ENCODE measurements at regions not wholly inside any gene's neighbourhood (a gene's known extent, or its start where the extent isn't known, plus 50 kb on each side); places are given as distances from the start of the nearest gene placed in this dataset.

DNA sequence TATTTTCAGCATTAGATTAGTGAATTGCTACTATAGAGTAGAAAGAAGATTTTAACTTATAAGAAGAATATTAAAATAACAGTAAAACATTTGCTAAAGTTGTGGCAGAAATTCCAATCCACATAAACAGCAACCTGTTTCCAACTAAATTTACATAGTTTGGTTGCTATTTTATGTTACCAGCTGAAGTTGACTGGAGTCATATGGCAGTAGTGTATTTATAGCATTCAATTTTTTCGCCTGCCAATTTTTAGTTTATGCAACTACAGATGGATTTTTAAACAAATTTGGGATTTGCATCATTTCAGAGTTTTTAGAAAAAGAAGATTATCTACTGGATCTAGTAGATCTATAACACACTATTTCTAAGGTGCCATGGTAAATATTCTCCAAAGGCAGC is 332.5 kb upstream of the BCHE start:
- H3K27me3 ChIP-seq (ENCODE audit: control insufficient read depth in 5 of 5, insufficient read depth in 4 of 5, low read length in 5 of 5) = no peaks in the 10 kb centered on the region
- H3K9ac ChIP-seq (ENCODE audit: low read length in 5 of 5) = no peak overlapping the region
- no peak overlapping the region for H3K27ac ChIP-seq (ENCODE audit: low read depth, low read length)
- H3K4me3 ChIP-seq (ENCODE audit: low read depth in 1 of 5, low read length in 5 of 5) = no peak overlapping the region
- H3K4me1 ChIP-seq (ENCODE audit: control insufficient read depth in 5 of 5, insufficient read depth in 5 of 5, low read length in 5 of 5) = no peaks in the 10 kb centered on the region
- no peaks in the 10 kb centered on the region for H3K36me3 ChIP-seq (ENCODE audit: control insufficient read depth in 5 of 5, insufficient read depth in 5 of 5, low read length in 5 of 5)
- no peaks in the 10 kb centered on the region for H3K9me3 ChIP-seq (ENCODE audit: control insufficient read depth in 5 of 5, low read length in 5 of 5)

DNA sequence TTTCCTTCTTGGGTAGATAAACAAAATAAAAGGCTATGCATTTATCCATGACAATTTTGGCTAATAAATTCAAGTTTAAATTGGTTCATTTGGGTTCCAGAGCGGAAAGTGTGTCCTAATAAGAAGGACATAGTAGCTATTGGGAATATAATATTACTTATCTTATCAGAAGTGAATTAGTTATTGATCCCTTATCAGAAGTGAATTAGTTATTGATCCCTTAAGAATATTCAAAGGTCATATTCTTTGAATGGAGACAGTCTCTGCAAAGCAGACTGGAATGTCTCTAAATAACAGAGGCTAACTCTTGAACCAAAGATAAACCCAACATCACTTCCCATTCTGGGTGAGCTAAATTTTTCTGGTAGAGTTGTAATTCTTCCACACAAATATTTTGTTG is 290.7 kb upstream of the BCHE start:
- H3K4me3 ChIP-seq (ENCODE audit: low read depth in 1 of 5, low read length in 5 of 5) = no peak overlapping the region
- no peaks in the 10 kb centered on the region for H3K4me1 ChIP-seq (ENCODE audit: control insufficient read depth in 5 of 5, insufficient read depth in 5 of 5, low read length in 5 of 5)
- H3K27ac ChIP-seq (ENCODE audit: low read depth, low read length) = no peak overlapping the region
- no peak overlapping the region for H3K9ac ChIP-seq (ENCODE audit: low read length in 5 of 5)
- H3K27me3 ChIP-seq (ENCODE audit: control insufficient read depth in 5 of 5, insufficient read depth in 4 of 5, low read length in 5 of 5) = no peaks in the 10 kb centered on the region
- no peaks in the 10 kb centered on the region for H3K36me3 ChIP-seq (ENCODE audit: control insufficient read depth in 5 of 5, insufficient read depth in 5 of 5, low read length in 5 of 5)
- peaks cover 0 to 2% (median 0%) of the 10 kb centered on the region in 5 donors for H3K9me3 ChIP-seq (ENCODE audit: control insufficient read depth in 5 of 5, low read length in 5 of 5)

DNA sequence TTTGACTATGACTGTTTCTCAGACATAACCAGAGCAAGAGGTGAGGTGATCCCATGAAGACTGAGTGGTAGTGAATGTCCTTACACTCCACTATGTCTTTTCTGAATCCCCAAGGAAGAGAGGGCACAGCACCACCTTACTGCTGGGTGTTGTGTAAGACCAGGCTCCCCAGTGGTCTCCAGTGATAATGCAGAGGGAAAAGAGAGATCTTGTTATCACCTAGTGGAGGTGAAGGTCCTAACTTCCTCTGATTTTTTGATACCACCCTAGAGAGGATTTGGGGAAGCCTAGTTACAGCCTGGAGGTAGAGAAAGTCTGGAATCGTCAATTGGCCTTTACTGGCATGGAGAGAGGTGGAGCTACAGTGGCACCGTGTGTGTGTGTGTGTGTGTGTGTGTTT is 288.0 kb upstream of the BCHE start:
- no peaks in the 10 kb centered on the region for H3K36me3 ChIP-seq (ENCODE audit: control insufficient read depth in 5 of 5, insufficient read depth in 5 of 5, low read length in 5 of 5)
- no peak overlapping the region for H3K27ac ChIP-seq (ENCODE audit: low read depth, low read length)
- H3K4me1 ChIP-seq (ENCODE audit: control insufficient read depth in 5 of 5, insufficient read depth in 5 of 5, low read length in 5 of 5) = no peaks in the 10 kb centered on the region
- H3K27me3 ChIP-seq (ENCODE audit: control insufficient read depth in 5 of 5, insufficient read depth in 4 of 5, low read length in 5 of 5) = no peaks in the 10 kb centered on the region
- H3K9me3 ChIP-seq (ENCODE audit: control insufficient read depth in 5 of 5, low read length in 5 of 5) = no peaks in the 10 kb centered on the region
- H3K4me3 ChIP-seq (ENCODE audit: low read depth in 1 of 5, low read length in 5 of 5) = no peak overlapping the region
- no peak overlapping the region for H3K9ac ChIP-seq (ENCODE audit: low read length in 5 of 5)

- Histone ChIP-seq H3K9me3 (ENCODE audit: control insufficient read depth in 5 of 5, low read length in 5 of 5) (no peaks in the 10 kb centered on the region), H3K27ac (ENCODE audit: low read depth, low read length) (no peak overlapping the region), H3K36me3 (ENCODE audit: control insufficient read depth in 5 of 5, insufficient read depth in 5 of 5, low read length in 5 of 5) (no peaks in the 10 kb centered on the region), H3K9ac (ENCODE audit: low read length in 5 of 5) (no peak overlapping the region), H3K4me1 (ENCODE audit: control insufficient read depth in 5 of 5, insufficient read depth in 5 of 5, low read length in 5 of 5) (no peaks in the 10 kb centered on the region), H3K4me3 (ENCODE audit: low read depth in 1 of 5, low read length in 5 of 5) (no peak overlapping the region), H3K27me3 (ENCODE audit: control insufficient read depth in 5 of 5, insufficient read depth in 4 of 5, low read length in 5 of 5) (no peaks in the 10 kb centered on the region)
Measured at GRCh38 chr3:166123576-166123975, 286.4 kb upstream of the BCHE start.

DNA sequence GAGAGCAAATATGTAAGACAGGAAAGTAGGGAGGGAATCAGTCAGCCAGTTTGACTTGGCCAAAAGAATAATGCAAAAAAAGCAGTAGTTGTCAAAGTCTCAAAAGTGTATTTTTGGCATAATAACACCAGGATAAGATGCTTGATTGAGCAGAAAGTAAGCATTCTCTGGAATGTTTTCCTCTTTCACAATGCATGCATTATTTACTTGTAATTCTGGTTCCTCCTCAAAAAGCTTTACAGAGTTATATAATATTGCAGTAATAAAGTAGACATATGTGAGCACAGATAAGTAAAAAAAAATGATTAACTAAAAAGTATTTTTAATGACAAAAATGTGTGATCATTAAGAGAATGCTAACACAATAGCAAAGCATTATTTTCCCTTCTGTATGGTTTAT is 285.9 kb upstream of the BCHE start:
- H3K27me3 ChIP-seq (ENCODE audit: control insufficient read depth in 5 of 5, insufficient read depth in 4 of 5, low read length in 5 of 5) = no peaks in the 10 kb centered on the region
- H3K9me3 ChIP-seq (ENCODE audit: control insufficient read depth in 5 of 5, low read length in 5 of 5) = no peaks in the 10 kb centered on the region
- H3K36me3 ChIP-seq (ENCODE audit: control insufficient read depth in 5 of 5, insufficient read depth in 5 of 5, low read length in 5 of 5) = no peaks in the 10 kb centered on the region
- no peak overlapping the region for H3K4me3 ChIP-seq (ENCODE audit: low read depth in 1 of 5, low read length in 5 of 5)
- no peak overlapping the region for H3K27ac ChIP-seq (ENCODE audit: low read depth, low read length)
- no peaks in the 10 kb centered on the region for H3K4me1 ChIP-seq (ENCODE audit: control insufficient read depth in 5 of 5, insufficient read depth in 5 of 5, low read length in 5 of 5)
- no peak overlapping the region for H3K9ac ChIP-seq (ENCODE audit: low read length in 5 of 5)

DNA sequence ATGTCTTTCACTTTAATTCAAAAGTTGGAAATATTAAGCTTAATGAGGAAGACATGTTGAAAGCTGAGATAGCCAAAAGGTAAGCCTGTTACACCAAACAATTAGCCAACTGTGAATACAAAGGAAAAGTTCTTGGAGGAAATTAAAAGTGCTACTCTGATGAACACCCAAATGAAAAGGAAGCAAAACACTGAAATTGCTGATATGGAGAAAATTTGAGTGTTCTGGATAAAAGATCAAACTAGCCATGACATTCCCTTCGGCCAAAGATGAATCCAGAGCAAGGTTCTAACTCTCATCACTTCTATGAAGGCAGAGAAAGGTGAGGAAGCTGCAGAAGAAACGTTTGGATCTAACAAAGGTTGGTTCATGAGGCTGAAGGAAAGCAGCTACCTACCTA is 280.8 kb upstream of the BCHE start:
- Histone ChIP-seq H3K4me1 (ENCODE audit: control insufficient read depth in 5 of 5, insufficient read depth in 5 of 5, low read length in 5 of 5) (no peaks in the 10 kb centered on the region), H3K4me3 (ENCODE audit: low read depth in 1 of 5, low read length in 5 of 5) (no peak overlapping the region), H3K9ac (ENCODE audit: low read length in 5 of 5) (no peak overlapping the region), H3K36me3 (ENCODE audit: control insufficient read depth in 5 of 5, insufficient read depth in 5 of 5, low read length in 5 of 5) (no peaks in the 10 kb centered on the region), H3K27ac (ENCODE audit: low read depth, low read length) (no peak overlapping the region), H3K27me3 (ENCODE audit: control insufficient read depth in 5 of 5, insufficient read depth in 4 of 5, low read length in 5 of 5) (no peaks in the 10 kb centered on the region), H3K9me3 (ENCODE audit: control insufficient read depth in 5 of 5, low read length in 5 of 5) (no peaks in the 10 kb centered on the region)

- no peaks in the 10 kb centered on the region for H3K4me1 ChIP-seq (ENCODE audit: control insufficient read depth in 5 of 5, insufficient read depth in 5 of 5, low read length in 5 of 5)
- no peak overlapping the region for H3K27ac ChIP-seq (ENCODE audit: low read depth, low read length)
- no peaks in the 10 kb centered on the region for H3K27me3 ChIP-seq (ENCODE audit: control insufficient read depth in 5 of 5, insufficient read depth in 4 of 5, low read length in 5 of 5)
- no peaks in the 10 kb centered on the region for H3K36me3 ChIP-seq (ENCODE audit: control insufficient read depth in 5 of 5, insufficient read depth in 5 of 5, low read length in 5 of 5)
- no peak overlapping the region for H3K4me3 ChIP-seq (ENCODE audit: low read depth in 1 of 5, low read length in 5 of 5)
- H3K9ac ChIP-seq (ENCODE audit: low read length in 5 of 5) = no peak overlapping the region
- H3K9me3 ChIP-seq (ENCODE audit: control insufficient read depth in 5 of 5, low read length in 5 of 5) = peaks cover 0 to 2% (median 0%) of the 10 kb centered on the region in 5 donors
Measured at GRCh38 chr3:166114448-166114847, 277.2 kb upstream of the BCHE start.

DNA sequence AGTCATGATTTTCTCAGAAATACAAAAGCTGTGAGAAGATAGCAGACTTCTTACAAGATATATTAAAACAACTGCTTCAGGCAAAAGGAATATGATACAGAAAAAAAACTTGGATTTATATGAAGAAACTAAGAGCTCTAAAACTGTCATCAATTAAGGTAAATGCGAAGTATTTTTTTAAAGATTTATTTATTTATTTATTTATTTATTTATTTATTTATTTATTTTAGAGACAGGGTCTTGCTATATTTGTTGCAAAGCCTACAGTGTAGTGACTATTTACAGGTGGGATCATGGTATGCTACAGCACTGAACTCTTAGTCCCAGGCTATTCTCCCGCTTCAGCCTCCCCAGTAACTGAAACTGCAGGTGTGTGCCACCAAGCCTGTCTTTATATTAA is 274.3 kb upstream of the BCHE start:
- no peak overlapping the region for H3K4me3 ChIP-seq (ENCODE audit: low read depth in 1 of 5, low read length in 5 of 5)
- H3K4me1 ChIP-seq (ENCODE audit: control insufficient read depth in 5 of 5, insufficient read depth in 5 of 5, low read length in 5 of 5) = no peaks in the 10 kb centered on the region
- H3K27ac ChIP-seq (ENCODE audit: low read depth, low read length) = no peak overlapping the region
- H3K9ac ChIP-seq (ENCODE audit: low read length in 5 of 5) = no peak overlapping the region
- H3K9me3 ChIP-seq (ENCODE audit: control insufficient read depth in 5 of 5, low read length in 5 of 5) = peaks cover 0 to 2% (median 0%) of the 10 kb centered on the region in 5 donors
- no peaks in the 10 kb centered on the region for H3K36me3 ChIP-seq (ENCODE audit: control insufficient read depth in 5 of 5, insufficient read depth in 5 of 5, low read length in 5 of 5)
- H3K27me3 ChIP-seq (ENCODE audit: control insufficient read depth in 5 of 5, insufficient read depth in 4 of 5, low read length in 5 of 5) = no peaks in the 10 kb centered on the region

- H3K36me3 ChIP-seq (ENCODE audit: control insufficient read depth in 5 of 5, insufficient read depth in 5 of 5, low read length in 5 of 5) = no peaks in the 10 kb centered on the region
- H3K4me3 ChIP-seq (ENCODE audit: low read depth in 1 of 5, low read length in 5 of 5) = no peak overlapping the region
- no peaks in the 10 kb centered on the region for H3K4me1 ChIP-seq (ENCODE audit: control insufficient read depth in 5 of 5, insufficient read depth in 5 of 5, low read length in 5 of 5)
- no peak overlapping the region for H3K27ac ChIP-seq (ENCODE audit: low read depth, low read length)
- no peaks in the 10 kb centered on the region for H3K27me3 ChIP-seq (ENCODE audit: control insufficient read depth in 5 of 5, insufficient read depth in 4 of 5, low read length in 5 of 5)
- peaks cover 0 to 2% (median 0%) of the 10 kb centered on the region in 5 donors for H3K9me3 ChIP-seq (ENCODE audit: control insufficient read depth in 5 of 5, low read length in 5 of 5)
- H3K9ac ChIP-seq (ENCODE audit: low read length in 5 of 5) = no peak overlapping the region
Measured at GRCh38 chr3:166110102-166110501, 272.9 kb upstream of the BCHE start.

DNA sequence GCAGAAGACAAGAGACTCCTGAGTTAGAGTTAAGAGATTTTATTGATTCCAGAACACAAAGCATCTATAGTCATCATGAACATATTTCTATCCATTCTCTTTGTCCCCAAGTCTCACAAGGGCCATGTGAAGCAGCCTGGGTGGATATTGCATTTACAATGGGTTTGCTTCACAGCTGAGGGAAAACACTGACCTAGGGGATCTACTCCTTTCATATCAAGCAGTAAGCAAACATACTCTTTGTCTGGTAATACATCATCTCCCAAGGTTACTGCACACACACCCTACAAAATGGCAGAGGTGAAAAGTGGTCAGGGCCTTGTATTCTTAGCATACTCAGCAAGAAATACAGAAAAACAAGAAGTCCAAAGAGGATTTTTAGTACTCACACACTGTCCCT is 267.7 kb upstream of the BCHE start:
- H3K9ac ChIP-seq (ENCODE audit: low read length in 5 of 5) = no peak overlapping the region
- no peaks in the 10 kb centered on the region for H3K4me1 ChIP-seq (ENCODE audit: control insufficient read depth in 5 of 5, insufficient read depth in 5 of 5, low read length in 5 of 5)
- no peak overlapping the region for H3K4me3 ChIP-seq (ENCODE audit: low read depth in 1 of 5, low read length in 5 of 5)
- no peaks in the 10 kb centered on the region for H3K9me3 ChIP-seq (ENCODE audit: control insufficient read depth in 5 of 5, low read length in 5 of 5)
- H3K36me3 ChIP-seq (ENCODE audit: control insufficient read depth in 5 of 5, insufficient read depth in 5 of 5, low read length in 5 of 5) = no peaks in the 10 kb centered on the region
- H3K27ac ChIP-seq (ENCODE audit: low read depth, low read length) = no peak overlapping the region
- H3K27me3 ChIP-seq (ENCODE audit: control insufficient read depth in 5 of 5, insufficient read depth in 4 of 5, low read length in 5 of 5) = no peaks in the 10 kb centered on the region

- Histone ChIP-seq H3K36me3 (ENCODE audit: control insufficient read depth in 5 of 5, insufficient read depth in 5 of 5, low read length in 5 of 5) (no peaks in the 10 kb centered on the region), H3K4me3 (ENCODE audit: low read depth in 1 of 5, low read length in 5 of 5) (no peak overlapping the region), H3K27me3 (ENCODE audit: control insufficient read depth in 5 of 5, insufficient read depth in 4 of 5, low read length in 5 of 5) (no peaks in the 10 kb centered on the region), H3K27ac (ENCODE audit: low read depth, low read length) (no peak overlapping the region), H3K9me3 (ENCODE audit: control insufficient read depth in 5 of 5, low read length in 5 of 5) (peaks cover 0 to 7% (median 2%) of the 10 kb centered on the region in 5 donors), H3K4me1 (ENCODE audit: control insufficient read depth in 5 of 5, insufficient read depth in 5 of 5, low read length in 5 of 5) (no peaks in the 10 kb centered on the region), H3K9ac (ENCODE audit: low read length in 5 of 5) (no peak overlapping the region)
Measured at GRCh38 chr3:166100730-166101129, 263.5 kb upstream of the BCHE start.
